SK-N-SH treated with all-trans-retinoic acid at 6 μM for 48 hours (cell line): ENCODE measurements at regions not wholly inside any gene's neighbourhood (a gene's known extent, or its start where the extent isn't known, plus 50 kb on each side); places are given as distances from the start of the nearest gene placed in this dataset.

Experiments
- ARNTL ChIP-seq: fragments of 450-650 bp; formaldehyde crosslinking; IDR thresholded peaks from 2 replicates; pipeline ENCODE4 v1.5.0; 2020; ENCODE audit warnings: low read depth, mild to moderate bottlenecking, moderate library complexity, borderline replicate concordance
- CSDC2 ChIP-seq: fragments of 250-450 bp; sonication (Bioruptor Pico); IDR thresholded peaks from 2 replicates; pipeline ENCODE4 v1.5.0; 2020; ENCODE audit warnings: mild to moderate bottlenecking, moderate library complexity
- POU6F1 ChIP-seq: fragments of 250-450 bp; sonication (Bioruptor Pico); IDR thresholded peaks from 2 replicates; pipeline ENCODE4 v1.8.0; 2021; ENCODE audit warnings: low read depth, mild to moderate bottlenecking, moderate library complexity, borderline replicate concordance
- TCF4 ChIP-seq: fragments of 250-450 bp; sonication (Bioruptor Pico); IDR thresholded peaks from 2 replicates; pipeline ENCODE4 v1.8.0; 2021; ENCODE audit warnings: mild to moderate bottlenecking, moderate library complexity, borderline replicate concordance
- ZFP3 ChIP-seq: fragments of 250-450 bp; sonication (Bioruptor Pico); IDR thresholded peaks from 2 replicates; pipeline ENCODE4 v1.5.0; 2020; ENCODE audit warnings: mild to moderate bottlenecking, moderate library complexity

- TF ChIP-seq ZFP3 (CRISPR knock-in tag) (no peak), TCF4 (CRISPR knock-in tag) (no peak), POU6F1 (CRISPR knock-in tag) (no peak), ARNTL (CRISPR knock-in tag) (no peak), CSDC2 (no peak)
These were observed 371.9 kb downstream of the TTLL7 start for GRCh38 chr1:83627045-83627444.
